Neuronal stem cell (in vitro differentiated cells): ENCODE measurements at regions not wholly inside any gene's neighbourhood (a gene's known extent, or its start where the extent isn't known, plus 50 kb on each side); places are given as distances from the start of the nearest gene placed in this dataset.
A peak's percentile ranks its signal among the peaks of the same experiment; 100 is the strongest.

Source experiments
- DNase-seq: peaks from one replicate; pipeline ENCODE4 v3.0.0-alpha.2; 2013; ENCODE audit warnings: low spot score
- H2AFZ ChIP-seq: one replicate; pipeline ENCODE4 v1.6.1; 2013; ENCODE audit warnings: mild to moderate bottlenecking, low read length, inconsistent platforms
- H2AK5ac ChIP-seq: 2 replicates; pipeline ENCODE4 v1.6.1; 2013; ENCODE audit warnings: low read depth, mild to moderate bottlenecking, inconsistent platforms, low read length, moderate library complexity, mixed read lengths
- H2BK120ac ChIP-seq: 2 replicates; pipeline ENCODE4 v1.6.1; 2013; ENCODE audit warnings: low read depth, mild to moderate bottlenecking, inconsistent platforms, low read length, moderate library complexity, mixed read lengths
- H2BK12ac ChIP-seq: one replicate; pipeline ENCODE4 v1.6.1; 2013; ENCODE audit warnings: low read length, inconsistent platforms
- H2BK15ac ChIP-seq: 2 replicates; pipeline ENCODE4 v1.6.1; 2013; ENCODE audit warnings: mild to moderate bottlenecking, low read length, inconsistent platforms, mixed read lengths
- H2BK5ac ChIP-seq: one replicate; pipeline ENCODE4 v1.6.1; 2013; ENCODE audit warnings: inconsistent platforms, mild to moderate bottlenecking, low read length, moderate library complexity
- H3K14ac ChIP-seq: one replicate; pipeline ENCODE4 v1.6.1; 2013; ENCODE audit warnings: low read length, inconsistent platforms
- H3K18ac ChIP-seq: 2 replicates; pipeline ENCODE4 v1.6.1; 2013; ENCODE audit warnings: low read length, inconsistent platforms
- H3K23ac ChIP-seq: 2 replicates; pipeline ENCODE4 v1.6.1; 2013; ENCODE audit warnings: low read depth, mild to moderate bottlenecking, mixed read lengths, low read length, inconsistent platforms; ENCODE audit not compliant: poor library complexity
- H3K27ac ChIP-seq: replicated peaks from 3 replicates; pipeline ENCODE4 v1.5.1; 2013; ENCODE audit warnings: low read length, inconsistent platforms
- H3K27me3 ChIP-seq, 3 experiments: 2 replicates each; pipeline ENCODE4 v1.6.1; 2013; ENCODE audit warnings: low read length in 3 of 3, mild to moderate bottlenecking in 2 of 3, inconsistent platforms in 1 of 3, low read depth in 1 of 3, mixed read lengths in 1 of 3, moderate library complexity in 1 of 3; ENCODE audit not compliant: control insufficient read depth in 3 of 3, insufficient read depth in 3 of 3
- H3K36me3 ChIP-seq, 2 donors: replicated peaks in 1 of 2; 2 replicates each; pipeline ENCODE4 v1.6.1; 2013; ENCODE audit warnings: low read length in 2 of 2; ENCODE audit not compliant: control insufficient read depth in 2 of 2, insufficient read depth in 2 of 2
- H3K4ac ChIP-seq: 2 replicates; pipeline ENCODE4 v1.6.1; 2013; ENCODE audit warnings: inconsistent platforms, mild to moderate bottlenecking, low read length, moderate library complexity
- H3K4me1 ChIP-seq, 2 donors: 1 replicate in 1 of 2; 2 replicates in 1 of 2; pipeline ENCODE4 v1.6.1; 2013; ENCODE audit warnings: low read length in 2 of 2, low read depth in 1 of 2; ENCODE audit not compliant: control insufficient read depth in 2 of 2, insufficient read depth in 1 of 2
- H3K4me2 ChIP-seq: one replicate; pipeline ENCODE4 v1.6.1; 2013; ENCODE audit warnings: mild to moderate bottlenecking, low read length, inconsistent platforms; ENCODE audit not compliant: insufficient read depth, poor library complexity, severe bottlenecking
- H3K4me3 ChIP-seq, 2 donors: 2 replicates each; pipeline ENCODE4 v1.5.1; 2013; ENCODE audit warnings: low read length in 2 of 2, mild to moderate bottlenecking in 2 of 2, inconsistent platforms in 1 of 2, moderate library complexity in 1 of 2
- H3K79me1 ChIP-seq: one replicate; pipeline ENCODE4 v1.6.1; 2013; ENCODE audit warnings: low read depth, mild to moderate bottlenecking, inconsistent platforms, low read length, moderate library complexity
- H3K9ac ChIP-seq: one replicate; pipeline ENCODE4 v1.6.1; 2013; ENCODE audit warnings: mild to moderate bottlenecking, low read depth, low read length, inconsistent platforms; ENCODE audit not compliant: poor library complexity
- H3K9me3 ChIP-seq, 2 donors: replicated peaks in 1 of 2; 2 replicates each; pipeline versions ENCODE3 to v1.6.1; 2013; ENCODE audit warnings: low read length in 2 of 2, mild to moderate bottlenecking in 2 of 2, inconsistent platforms in 1 of 2, low read depth in 1 of 2, mixed read lengths in 1 of 2, moderate library complexity in 1 of 2; ENCODE audit not compliant: control insufficient read depth in 2 of 2, insufficient read depth in 1 of 2
- H4K8ac ChIP-seq: one replicate; pipeline ENCODE4 v1.6.1; 2013; ENCODE audit warnings: low read depth, mild to moderate bottlenecking, inconsistent platforms, low read length, moderate library complexity
- H4K91ac ChIP-seq: one replicate; pipeline ENCODE4 v1.6.1; 2013; ENCODE audit warnings: low read length, low read depth, mild to moderate bottlenecking, inconsistent platforms; ENCODE audit not compliant: poor library complexity
- WGBS, 2 donors: extraction: QIAGEN DNeasy Blood & Tissue Kit; methylation state at CpG; one replicate each; pipeline ENCODE4 v1.1.7; 2013; ENCODE audit warnings: missing lambda C conversion rate in 2 of 2, mixed read lengths in 1 of 2; ENCODE audit not compliant: insufficient read length in 2 of 2, insufficient replicate concordance in 1 of 2; ENCODE audit errors: extremely low coverage in 2 of 2; 5-methylcytosine and 5-hydroxymethylcytosine counted together

DNA sequence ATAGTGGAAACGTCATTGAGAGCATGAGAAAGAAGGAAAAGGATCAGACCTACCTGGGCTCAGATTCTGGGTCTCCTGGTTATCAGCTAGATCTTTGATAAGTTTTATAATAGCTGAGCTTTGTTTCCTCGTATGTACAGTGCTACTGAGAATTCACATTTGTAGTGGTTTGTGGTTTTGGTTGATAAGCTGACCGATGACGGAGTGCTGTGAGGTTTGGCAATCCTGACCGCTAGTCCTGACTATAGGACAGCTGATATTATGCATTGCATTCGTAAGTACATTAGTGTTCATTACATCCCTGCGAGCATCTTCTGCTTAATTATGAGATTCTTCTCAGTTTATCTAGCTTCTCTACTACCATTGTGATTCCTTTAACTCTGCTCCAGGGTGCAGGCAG is 190.7 kb upstream of the SLC27A6 start:
- Histone ChIP-seq H3K9ac (no peak overlapping the region), H3K18ac (no peak overlapping the region), H3K4me3 (no peak overlapping the region), H2AK5ac (no peak overlapping the region), H3K23ac (no peak overlapping the region), H3K14ac (no peak overlapping the region), H2AFZ (no peak overlapping the region), H4K8ac (no peak overlapping the region), H2BK5ac (no peak overlapping the region), H2BK15ac (no peak overlapping the region), H3K27me3 (no peaks in the 10 kb centered on the region), H3K36me3 (no peaks in the 10 kb centered on the region), H3K4ac (no peak overlapping the region), H3K9me3 (no peaks in the 10 kb centered on the region), H3K79me1 (no peaks in the 10 kb centered on the region), H3K4me2 (no peak overlapping the region), H3K27ac (no peak overlapping the region), H3K4me1 (peaks cover 0 to 3% of the 10 kb centered on the region in 2 donors), H4K91ac (no peak overlapping the region), H2BK12ac (no peak overlapping the region), H2BK120ac (no peak overlapping the region)
- no peak for DNase-seq
- no CpG with 5 or more reads among the region's 7 CpGs for WGBS, 2 donors

DNA sequence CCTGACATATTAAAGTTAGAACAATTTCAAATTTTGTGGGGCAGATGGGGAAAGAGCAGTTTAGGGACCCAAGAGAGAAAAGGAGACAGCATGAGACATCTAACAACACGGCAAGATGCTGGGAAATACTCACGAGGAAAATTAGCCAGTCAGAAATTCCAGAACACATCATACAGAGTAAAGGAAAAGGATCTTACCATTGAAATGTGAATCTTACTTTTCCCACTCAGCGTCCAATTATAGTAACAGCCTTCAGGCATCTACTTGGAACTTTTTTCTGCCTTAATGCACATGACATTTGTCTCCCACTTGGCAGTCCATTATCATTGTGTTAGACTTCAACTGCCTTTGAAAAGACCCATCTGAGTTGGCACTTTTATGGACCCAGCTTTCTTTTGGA is 189.7 kb upstream of the SLC27A6 start:
- Histone ChIP-seq H2AK5ac (no peak overlapping the region), H3K18ac (no peak overlapping the region), H2BK15ac (no peak overlapping the region), H3K79me1 (no peaks in the 10 kb centered on the region), H2BK120ac (no peak overlapping the region), H4K91ac (no peak overlapping the region), H3K4me3 (no peak overlapping the region), H4K8ac (no peak overlapping the region), H3K23ac (no peak overlapping the region), H3K4me1 (peaks cover 0 to 3% of the 10 kb centered on the region in 2 donors), H2BK12ac (no peak overlapping the region), H3K4ac (no peak overlapping the region), H3K9ac (no peak overlapping the region), H3K14ac (no peak overlapping the region), H2BK5ac (no peak overlapping the region), H3K36me3 (no peaks in the 10 kb centered on the region), H2AFZ (no peak overlapping the region), H3K27me3 (no peaks in the 10 kb centered on the region), H3K4me2 (no peak overlapping the region), H3K9me3 (no peaks in the 10 kb centered on the region), H3K27ac (no peak overlapping the region)
- no CpG with 5 or more reads among the region's 3 CpGs for WGBS, 2 donors
- no peak for DNase-seq

DNA sequence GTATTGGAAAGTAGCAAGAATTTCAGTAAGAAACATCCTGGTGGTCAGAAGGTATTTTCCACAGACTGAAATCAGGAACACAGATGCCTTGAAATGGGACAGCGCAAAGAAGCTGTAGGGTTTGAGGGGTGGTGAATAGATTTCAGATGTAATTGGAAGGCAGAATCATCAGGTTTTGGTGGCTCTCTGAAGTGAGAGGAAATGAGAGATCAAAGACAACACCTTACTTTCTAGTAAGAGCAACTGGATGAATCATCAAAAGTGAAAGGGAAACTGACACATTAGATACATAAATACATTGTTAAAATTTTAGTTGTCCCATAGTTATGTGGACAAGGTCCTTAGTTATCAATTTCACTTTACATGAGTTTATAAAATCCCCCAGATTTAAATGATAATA is 188.2 kb upstream of the SLC27A6 start:
- Histone ChIP-seq H2BK12ac (no peak overlapping the region), H2AFZ (no peak overlapping the region), H3K9ac (no peak overlapping the region), H3K27ac (no peak overlapping the region), H3K36me3 (no peaks in the 10 kb centered on the region), H3K4me1 (peaks cover 0 to 3% of the 10 kb centered on the region in 2 donors), H3K4me3 (no peak overlapping the region), H2BK120ac (no peak overlapping the region), H3K14ac (no peak overlapping the region), H3K27me3 (no peaks in the 10 kb centered on the region), H3K4me2 (no peak overlapping the region), H4K91ac (no peak overlapping the region), H4K8ac (no peak overlapping the region), H3K9me3 (no peaks in the 10 kb centered on the region), H2AK5ac (no peak overlapping the region), H2BK5ac (no peak overlapping the region), H2BK15ac (no peak overlapping the region), H3K4ac (no peak overlapping the region), H3K79me1 (no peaks in the 10 kb centered on the region), H3K18ac (no peak overlapping the region), H3K23ac (no peak overlapping the region)
- DNase-seq = no peak
- WGBS, 2 donors = no CpG with 5 or more reads among the region's 1 CpG

DNA sequence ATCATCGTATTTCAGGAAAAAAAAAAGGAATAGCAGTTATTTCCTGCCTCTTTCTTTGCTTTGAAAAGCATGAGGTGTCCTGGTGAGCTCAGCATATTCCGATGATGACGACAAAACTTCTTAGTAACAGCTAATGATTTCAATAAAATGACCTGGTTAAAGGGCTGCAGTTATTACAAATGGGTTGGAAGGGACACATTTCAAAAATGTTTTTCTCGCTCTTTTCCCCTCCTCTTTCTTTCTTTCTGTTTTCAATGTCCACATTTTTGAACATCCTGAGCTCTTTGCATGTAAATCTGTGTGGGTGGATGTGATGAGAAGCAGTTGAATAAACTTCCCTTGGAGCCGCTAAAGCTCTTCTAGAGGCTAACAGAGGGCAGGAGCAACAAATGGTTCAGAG is 186.8 kb upstream of the SLC27A6 start:
- Histone ChIP-seq H2BK12ac (no peak overlapping the region), H3K9ac (no peak overlapping the region), H2BK5ac (no peak overlapping the region), H2AFZ (peak overlapping the region; percentile 58), H3K27me3 (no peaks in the 10 kb centered on the region), H2BK120ac (no peak overlapping the region), H3K4me3 (peak overlapping the region in 1 of 2 donors; percentile 14), H3K14ac (no peak overlapping the region), H3K4me2 (no peak overlapping the region), H3K27ac (no peak overlapping the region), H3K9me3 (no peaks in the 10 kb centered on the region), H3K79me1 (no peaks in the 10 kb centered on the region), H3K36me3 (no peaks in the 10 kb centered on the region), H4K91ac (no peak overlapping the region), H3K4me1 (peaks cover 2 to 3% of the 10 kb centered on the region in 2 donors), H3K23ac (no peak overlapping the region), H2AK5ac (no peak overlapping the region), H3K18ac (no peak overlapping the region), H3K4ac (no peak overlapping the region), H2BK15ac (no peak overlapping the region), H4K8ac (no peak overlapping the region)
- no peak for DNase-seq
- WGBS, 2 donors = no CpG with 5 or more reads among the region's 5 CpGs
